Activated CD4-positive, alpha-beta T cell treated with anti-CD3 and anti-CD28 coated beads, Interleukin-10, Interleukin-2, amounts not matched to agents 100 ng/mL and 50 ng/mL, durations not matched to agents 16 hours and 8 hours (primary cell): ENCODE measurements at regions not wholly inside any gene's neighbourhood (a gene's known extent, or its start where the extent isn't known, plus 50 kb on each side); places are given as distances from the start of the nearest gene placed in this dataset.

Source experiments
- DNase-seq: peaks from one replicate; pipeline ENCODE4 v3.0.0-alpha.2; 2020

- DNase-seq: no peak
Observed at GRCh38 chr18:23391156-23391555, 61.9 kb upstream of the RIOK3 start.

- DNase-seq: peak; percentile 25
Observed at GRCh38 chr18:23397907-23398306, 55.2 kb upstream of the RIOK3 start.

DNA sequence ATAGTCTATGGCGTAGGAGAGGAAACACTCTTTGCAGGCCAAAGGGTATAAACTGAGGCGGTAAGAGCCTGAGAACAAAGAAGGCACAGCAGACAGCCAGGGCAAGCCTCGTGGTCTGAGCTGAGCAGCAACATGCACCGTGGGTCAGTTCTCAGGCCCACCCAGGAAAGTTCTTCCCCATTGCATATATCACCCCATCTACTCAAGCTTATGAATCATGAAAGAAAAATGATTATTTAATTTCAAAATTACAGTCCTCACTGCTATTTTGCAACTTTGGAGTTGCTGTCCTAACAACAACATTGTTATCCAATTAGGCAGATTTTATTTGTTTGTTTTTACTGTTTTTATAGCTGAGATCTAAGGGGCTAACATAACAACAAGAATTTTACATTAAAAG lies 54.7 kb upstream of the RIOK3 start:
- DNase-seq: no peak

DNA sequence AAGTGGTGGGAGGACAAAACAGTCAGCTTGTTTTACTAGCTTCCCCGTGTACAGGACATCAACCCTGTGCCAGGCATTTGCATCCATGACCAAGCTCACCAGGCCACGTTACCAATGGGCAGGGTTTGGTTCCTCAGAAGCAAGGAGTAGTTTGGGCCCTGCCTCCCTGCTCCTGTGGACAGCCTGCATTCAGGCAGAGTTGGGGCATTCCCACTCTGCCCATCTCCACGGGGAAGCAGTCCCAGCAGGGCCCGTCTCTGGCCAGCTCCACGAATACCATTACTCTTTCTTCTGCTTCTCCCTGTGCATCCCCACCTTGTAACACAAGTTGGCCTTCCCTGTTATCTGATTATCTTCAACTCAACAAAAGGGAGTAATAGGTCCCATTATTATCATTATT lies 54.0 kb upstream of the RIOK3 start:
- no peak for DNase-seq

- DNase-seq: no peak
Observed at GRCh38 chr18:23400918-23401317, 52.2 kb upstream of the RIOK3 start.

- DNase-seq: no peak
Observed at GRCh38 chr18:23401400-23402347, 51.4 kb upstream of the RIOK3 start.
